ENCODE measurements at regions not wholly inside any gene's neighbourhood (a gene's known extent, or its start where the extent isn't known, plus 50 kb on each side); places are given as distances from the start of the nearest gene placed in this dataset.

DNA sequence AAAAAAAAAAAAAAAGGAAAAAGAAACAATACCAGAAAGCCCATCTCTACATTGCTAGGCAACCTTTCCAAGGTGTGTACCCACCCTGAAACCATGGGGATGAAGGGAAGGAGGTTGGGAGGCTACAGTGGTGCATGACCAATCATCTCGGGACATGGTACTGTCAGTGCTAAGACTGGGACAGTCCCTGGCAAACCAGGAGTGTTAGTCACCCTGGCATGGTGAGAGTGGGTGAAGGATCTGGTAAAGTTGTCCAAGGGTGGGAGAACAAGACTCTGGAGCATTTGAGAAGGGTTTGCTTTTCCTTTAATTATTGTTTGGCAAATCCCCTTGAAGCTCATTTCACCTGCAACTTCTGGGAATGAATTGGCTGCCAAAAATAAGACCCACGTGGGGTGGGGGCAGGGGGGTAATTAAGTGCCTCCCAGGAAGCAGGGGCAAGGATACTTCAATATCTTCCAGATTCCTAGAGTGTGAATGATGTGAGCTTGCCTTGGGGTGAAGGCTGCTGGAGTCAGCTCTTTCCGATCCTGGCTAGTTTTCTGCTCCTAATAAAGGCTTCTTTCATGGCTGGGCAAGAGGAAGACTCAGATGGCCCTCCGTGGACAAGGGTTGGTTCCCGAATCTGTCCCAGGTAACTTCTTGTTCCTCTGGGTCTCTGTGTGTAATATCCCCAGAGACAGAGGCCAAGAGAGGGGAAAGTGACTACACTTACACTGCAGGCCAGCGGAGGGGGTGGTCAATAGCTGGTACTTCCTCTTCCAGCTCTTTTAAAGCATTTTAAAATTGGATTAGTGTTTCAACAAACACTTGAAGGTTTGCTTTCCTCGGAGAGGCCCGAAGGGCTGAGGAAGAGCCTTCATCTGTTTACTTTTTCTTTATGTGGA, 61.6 kb upstream of the SPRY4 start:
- H3K36me3 Mint-ChIP-seq (ENCODE audit: low read depth) = no peaks in the 10 kb centered on the region
- H3K4me3 Mint-ChIP-seq (ENCODE audit: low read depth) = no peak overlapping the region
- DNase-seq (ENCODE audit: low spot score) = no peak
- no peak overlapping the region for H3K27ac Mint-ChIP-seq
- intact Hi-C loops (cut with micrococcal nuclease) = no loop called here
- H3K4me1 Mint-ChIP-seq (ENCODE audit: low read depth) = peaks cover 3% of the 10 kb centered on the region
- no peaks in the 10 kb centered on the region for H3K9me3 Mint-ChIP-seq
- H3K27me3 Mint-ChIP-seq (ENCODE audit: low read depth) = peaks cover under 1% of the 10 kb centered on the region

DNA sequence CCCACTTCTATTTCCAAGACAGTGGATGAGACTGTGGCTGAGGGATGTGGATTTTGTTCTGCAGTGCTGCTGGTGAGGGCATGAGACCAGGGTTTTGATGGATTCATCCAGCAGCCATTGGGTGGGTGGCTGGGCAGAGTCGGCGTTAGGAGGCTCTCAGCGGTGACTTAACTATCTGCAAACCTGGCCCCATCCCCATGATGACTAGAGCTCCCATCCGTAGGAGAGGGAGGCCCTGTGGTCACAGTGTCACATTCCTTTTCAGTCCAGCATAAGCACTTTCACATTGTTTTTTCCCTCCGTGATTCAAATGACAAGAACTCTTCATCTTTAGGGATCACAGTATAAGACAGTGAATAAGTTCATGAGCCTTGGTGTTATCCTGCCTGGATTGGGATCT, 60.4 kb upstream of the SPRY4 start:
- Mint-ChIP-seq H3K27ac (no peak overlapping the region), H3K36me3 (ENCODE audit: low read depth) (no peaks in the 10 kb centered on the region), H3K9me3 (no peaks in the 10 kb centered on the region), H3K4me1 (ENCODE audit: low read depth) (peaks cover 3% of the 10 kb centered on the region), H3K27me3 (ENCODE audit: low read depth) (no peaks in the 10 kb centered on the region), H3K4me3 (ENCODE audit: low read depth) (no peak overlapping the region)
- no peak for DNase-seq (ENCODE audit: low spot score)
- intact Hi-C loops (cut with micrococcal nuclease) = no loop called here

GRCh38 chr5:142384014-142384413, 59.2 kb upstream of the SPRY4 start:
- intact Hi-C loops (cut with micrococcal nuclease) = no loop called here
- Mint-ChIP-seq H3K36me3 (ENCODE audit: low read depth) (no peaks in the 10 kb centered on the region), H3K27me3 (ENCODE audit: low read depth) (no peaks in the 10 kb centered on the region), H3K9me3 (no peaks in the 10 kb centered on the region), H3K4me3 (ENCODE audit: low read depth) (no peak overlapping the region), H3K4me1 (ENCODE audit: low read depth) (peaks cover 6% of the 10 kb centered on the region), H3K27ac (no peak overlapping the region)
- DNase-seq (ENCODE audit: low spot score) = no peak

- no peaks in the 10 kb centered on the region for H3K9me3 Mint-ChIP-seq
- H3K27me3 Mint-ChIP-seq (ENCODE audit: low read depth) = no peaks in the 10 kb centered on the region
- H3K36me3 Mint-ChIP-seq (ENCODE audit: low read depth) = no peaks in the 10 kb centered on the region
- H3K4me1 Mint-ChIP-seq (ENCODE audit: low read depth) = peaks cover 6% of the 10 kb centered on the region
- DNase-seq (ENCODE audit: low spot score) = no peak
- intact Hi-C loops (cut with micrococcal nuclease) = no loop called here
- H3K4me3 Mint-ChIP-seq (ENCODE audit: low read depth) = no peak overlapping the region
- H3K27ac Mint-ChIP-seq = no peak overlapping the region
Observed at GRCh38 chr5:142382186-142382585, 57.4 kb upstream of the SPRY4 start.

- H3K27me3 Mint-ChIP-seq (ENCODE audit: low read depth) = no peaks in the 10 kb centered on the region
- no peaks in the 10 kb centered on the region for H3K36me3 Mint-ChIP-seq (ENCODE audit: low read depth)
- no peak for DNase-seq (ENCODE audit: low spot score)
- H3K4me3 Mint-ChIP-seq (ENCODE audit: low read depth) = no peak overlapping the region
- no peaks in the 10 kb centered on the region for H3K9me3 Mint-ChIP-seq
- intact Hi-C loops (cut with micrococcal nuclease) = no loop called here
- H3K27ac Mint-ChIP-seq = no peak overlapping the region
- H3K4me1 Mint-ChIP-seq (ENCODE audit: low read depth) = peaks cover 5% of the 10 kb centered on the region
Observed at GRCh38 chr5:142378737-142379634, 54.2 kb upstream of the SPRY4 start.

GRCh38 chr5:142375944-142376411, 51.2 kb upstream of the SPRY4 start:
- no peak for DNase-seq (ENCODE audit: low spot score)
- Mint-ChIP-seq H3K4me3 (ENCODE audit: low read depth) (no peak overlapping the region), H3K4me1 (ENCODE audit: low read depth) (peaks cover 4% of the 10 kb centered on the region), H3K27me3 (ENCODE audit: low read depth) (no peaks in the 10 kb centered on the region), H3K27ac (no peak overlapping the region), H3K36me3 (ENCODE audit: low read depth) (no peaks in the 10 kb centered on the region), H3K9me3 (no peaks in the 10 kb centered on the region)
- intact Hi-C loops (cut with micrococcal nuclease) = no loop called here
